K562 (cell line): ENCODE measurements at regions not wholly inside any gene's neighbourhood (a gene's known extent, or its start where the extent isn't known, plus 50 kb on each side); places are given as distances from the start of the nearest gene placed in this dataset.

Experiments used
- ATAC-seq: fragments of 200-7000 bp; cut with Tn5 transposase; 3 replicates; pipeline ENCODE4 v1.9.1; 2020; ENCODE audit warnings: moderate library complexity
- BruUV-seq: library from RNA; stranded (reverse); fragments of 400-500 nt; replicated peaks from 2 replicates; lab custom pipeline; 2021; lab: Mats Ljungman, UMichigan
- CTCF ChIA-PET: fragments of 300-600 bp; formaldehyde crosslinking; extraction: SDS; loops from one replicate; lab custom pipeline; 2021; ENCODE audit warnings: low intra/inter-chr PET ratio; lab: Yijun Ruan, JAX
- POLR2A ChIA-PET: fragments of 300-600, 350-650 bp; sonication (Branson Sonifier 250); formaldehyde crosslinking; extraction: SDS; loops from one replicate; lab custom pipeline; 2021; ENCODE audit warnings: antibody characterized with exemption, inconsistent platforms; lab: Yijun Ruan, JAX
- DNase-seq, 4 experiments: peaks; one replicate each; pipeline versions ENCODE4 v3.0.0 to v3.0.0-alpha.2; 2011 to 2018; ENCODE audit warnings: low spot score in 3 of 4, mixed read lengths in 3 of 4; ENCODE audit errors: extremely low read depth in 1 of 4
- FAIRE-seq: peaks from 2 replicates; lab custom pipeline; 2011; peaks lifted over from hg19 to GRCh38; lab: Jason Lieb, UNC
- H2AFZ ChIP-seq: 2 replicates; pipeline ENCODE4 v1.6.0; 2011; ENCODE audit warnings: low read depth, low read length, control low read depth, inconsistent platforms
- H3K27ac ChIP-seq: fragments of 200-600 bp; 3 replicates; pipeline ENCODE4 v1.8.0; 2011; ENCODE audit warnings: low read depth, mild to moderate bottlenecking, control low read depth, inconsistent platforms, low read length, moderate library complexity, mixed read lengths; ENCODE audit errors: extremely low read depth
- H3K27me3 ChIP-seq, 2 experiments: fragments of 300-600 bp in 1 of 2; 2 replicates in 1 of 2; 3 replicates in 1 of 2; pipeline versions ENCODE4 v1.6.0 to v1.8.0; 2011; ENCODE audit warnings: inconsistent platforms in 2 of 2, low read length in 2 of 2, mild to moderate bottlenecking in 1 of 2, mixed read lengths in 1 of 2, moderate library complexity in 1 of 2; ENCODE audit not compliant: control insufficient read depth in 2 of 2, insufficient read depth in 2 of 2
- H3K36me3 ChIP-seq: fragments of 300-600 bp; 3 replicates; pipeline ENCODE4 v1.8.0; 2011; ENCODE audit warnings: mild to moderate bottlenecking, low read length, inconsistent platforms; ENCODE audit not compliant: control insufficient read depth, insufficient read depth
- H3K4me1 ChIP-seq, 2 experiments: fragments of 200-600 bp in 1 of 2; replicated peaks in 1 of 2; 2 replicates in 1 of 2; 3 replicates in 1 of 2; pipeline versions ENCODE4 v1.5.1 to v1.8.0; 2011; ENCODE audit warnings: inconsistent platforms in 2 of 2, low read length in 2 of 2, mild to moderate bottlenecking in 1 of 2, mixed read lengths in 1 of 2, moderate library complexity in 1 of 2; ENCODE audit not compliant: control insufficient read depth in 2 of 2, insufficient read depth in 2 of 2
- H3K4me2 ChIP-seq: 2 replicates; pipeline ENCODE4 v1.6.1; 2011; ENCODE audit warnings: low read length, control low read depth, inconsistent platforms, mixed read lengths; ENCODE audit not compliant: insufficient read depth
- H3K4me3 ChIP-seq: fragments of 200-600 bp; sonication (generic), shearing (Covaris generic); 2 replicates; pipeline ENCODE4 v1.5.1; 2016; ENCODE audit warnings: control low read depth, inconsistent platforms
- H3K79me2 ChIP-seq: fragments of 200-600 bp; 3 replicates; pipeline ENCODE4 v1.8.0; 2011; ENCODE audit warnings: low read length, inconsistent platforms; ENCODE audit not compliant: control insufficient read depth, insufficient read depth
- H3K9ac ChIP-seq, 2 experiments: 2 replicates each; pipeline versions ENCODE4 v1.6.0 to v1.6.1; 2011; ENCODE audit warnings: low read depth in 2 of 2, low read length in 2 of 2, control low read depth in 1 of 2, inconsistent platforms in 1 of 2, mild to moderate bottlenecking in 1 of 2, mixed read lengths in 1 of 2; ENCODE audit not compliant: insufficient read depth in 1 of 2
- H3K9me1 ChIP-seq: one replicate; pipeline ENCODE4 v1.6.0; 2011; ENCODE audit warnings: inconsistent platforms, mild to moderate bottlenecking, low read length, moderate library complexity; ENCODE audit not compliant: control insufficient read depth, insufficient read depth
- H3K9me3 ChIP-seq: replicated peaks from 2 replicates; pipeline ENCODE4 v1.5.1; 2011; ENCODE audit warnings: low read depth, low read length, inconsistent platforms; ENCODE audit not compliant: control insufficient read depth, insufficient read depth
- H4K20me1 ChIP-seq: replicated peaks from 2 replicates; pipeline ENCODE4 v1.6.1; 2011; ENCODE audit warnings: low read length, inconsistent platforms, mixed read lengths; ENCODE audit not compliant: control insufficient read depth, insufficient read depth
- ERF ChIP-seq: fragments of 450-650 bp; formaldehyde crosslinking; IDR thresholded peaks from 2 replicates; pipeline ENCODE4 v1.4.0; 2020; ENCODE audit warnings: mild to moderate bottlenecking, mixed read lengths
- FOXP4 ChIP-seq: sonication (generic); formaldehyde crosslinking; IDR thresholded peaks from 2 replicates; pipeline ENCODE4 v1.8.0; 2022; ENCODE audit warnings: mild to moderate bottlenecking, missing genetic modification reagents, borderline replicate concordance
- HNRNPK ChIP-seq: fragments of 200-400 bp; formaldehyde crosslinking; IDR thresholded peaks from one replicate; pipeline ENCODE4 v1.6.1; 2018; ENCODE audit warnings: mild to moderate bottlenecking, low read depth, low read length; ENCODE audit not compliant: poor library complexity, severe bottlenecking
- KDM4B ChIP-seq, 2 experiments: fragments of 450-650 bp in 1 of 2; sonication (generic) in 1 of 2; IDR thresholded peaks; 2 replicates each; pipeline ENCODE4 v1.6.1; 2016 to 2017; ENCODE audit warnings: borderline replicate concordance in 2 of 2, antibody characterized with exemption in 1 of 2, low read depth in 1 of 2, mild to moderate bottlenecking in 1 of 2
- MLX ChIP-seq, 2 experiments: fragments of 450-650 bp in 1 of 2; sonication (generic) in 1 of 2; formaldehyde crosslinking; conservative IDR thresholded peaks; 2 replicates each; pipeline versions ENCODE4 v1.4.0 to v1.8.1; 2020 to 2022; ENCODE audit warnings: mild to moderate bottlenecking in 1 of 2, missing genetic modification reagents in 1 of 2
- TOE1 ChIP-seq, 2 experiments: fragments of 450-650 bp in 1 of 2; sonication (generic) in 1 of 2; formaldehyde crosslinking in 1 of 2; IDR thresholded peaks; 2 replicates each; pipeline versions ENCODE4 v1.7.1 to v1.8.0; 2016 to 2022; ENCODE audit warnings: borderline replicate concordance in 2 of 2, mild to moderate bottlenecking in 2 of 2, antibody characterized with exemption in 1 of 2, inconsistent platforms in 1 of 2, low read depth in 1 of 2, missing genetic modification reagents in 1 of 2, moderate library complexity in 1 of 2
- ZNF511 ChIP-seq: sonication (generic); formaldehyde crosslinking; IDR thresholded peaks from 2 replicates; pipeline ENCODE4 v1.8.0; 2022; ENCODE audit warnings: mild to moderate bottlenecking, missing genetic modification reagents
- WGBS: fragments of 100-300 bp; shearing (Covaris generic); methylation state at CpG from one replicate; pipeline ENCODE4 v1.1.6; 2016; ENCODE audit warnings: low coverage, mixed read lengths; ENCODE audit not compliant: insufficient coverage; ENCODE audit errors: missing lambda C conversion rate; 5-methylcytosine and 5-hydroxymethylcytosine counted together
- in situ Hi-C: fragments of 300-500 bp; cut with MboI; formaldehyde crosslinking; loops from 4 replicates; pipeline ENCODE4 v1.15.0; 2018; ENCODE audit warnings: inconsistent platforms, mixed read lengths
- intact Hi-C: fragments of 100-400 bp; cut with micrococcal nuclease; formaldehyde crosslinking; loops from 2 replicates; pipeline ENCODE4 v1.14.2; 2022

- ATAC-seq (no peak), DNase-seq (no peak), FAIRE-seq (no peak)
- Histone ChIP-seq H3K9me1 (no peaks in the 10 kb centered on the region), H3K27me3 (no peaks in the 10 kb centered on the region), H4K20me1 (no peaks in the 10 kb centered on the region), H3K27ac (no peak overlapping the region), H3K79me2 (no peaks in the 10 kb centered on the region), H3K4me2 (no peak overlapping the region), H3K4me1 (no peaks in the 10 kb centered on the region), H3K9ac (no peak overlapping the region), H3K9me3 (0 out of 2 replicates have a peak, but pooled peaks cover 2% of the 10 kb centered on the region), H3K4me3 (no peak overlapping the region), H3K36me3 (no peaks in the 10 kb centered on the region), H2AFZ (no peak overlapping the region)
- no TSS peak for BruUV-seq
- 4% methylated on average over 2 of the region's 2 CpGs for WGBS
- intact Hi-C loops = no loop called here
- CTCF ChIA-PET = no interaction called here
- POLR2A ChIA-PET = no interaction called here
- in situ Hi-C loops = no loop called here
- TF ChIP-seq ERF (CRISPR knock-in tag) (no peak), HNRNPK (no peak), KDM4B (IDR thresholded peaks at IDR 0.05; ENCODE audit: borderline replicate concordance in 2 of 2, low read depth in 1 of 2) (no peak), FOXP4 (no peak), TOE1 (IDR thresholded peaks at IDR 0.05; ENCODE audit: borderline replicate concordance) (no peak), TOE1 (CRISPR knock-in tag; IDR thresholded peaks at IDR 0.05; ENCODE audit: borderline replicate concordance, low read depth) (no peak), MLX (CRISPR knock-in tag; conservative IDR thresholded peaks at IDR 0.05) (no peak), ZNF511 (CRISPR knock-in tag) (no peak)
Observed at GRCh38 chr10:55051515-55051914, 250.5 kb upstream of the PCDH15 start.
